Glutamatergic neuron (in vitro differentiated cells): ENCODE measurements at regions not wholly inside any gene's neighbourhood (a gene's known extent, or its start where the extent isn't known, plus 50 kb on each side); places are given as distances from the start of the nearest gene placed in this dataset.
A peak's percentile ranks its signal among the peaks of the same experiment; 100 is the strongest.

Experiments used
- DNase-seq: peaks from one replicate; pipeline ENCODE4 v3.0.0; 2022
- H3K27ac Mint-ChIP-seq: one replicate; pipeline ENCODE4 v1.8.0; 2020; ENCODE audit warnings: mild to moderate bottlenecking, mixed read lengths, inconsistent platforms; ENCODE audit not compliant: unreplicated experiment
- H3K27me3 Mint-ChIP-seq: one replicate; pipeline ENCODE4 v1.8.0; 2020; ENCODE audit warnings: mild to moderate bottlenecking, moderate library complexity, mixed read lengths, inconsistent platforms; ENCODE audit not compliant: unreplicated experiment
- H3K36me3 Mint-ChIP-seq: one replicate; pipeline ENCODE4 v1.8.0; 2020; ENCODE audit warnings: mild to moderate bottlenecking, mixed read lengths, inconsistent platforms; ENCODE audit not compliant: unreplicated experiment
- H3K4me1 Mint-ChIP-seq: one replicate; pipeline ENCODE4 v1.8.0; 2020; ENCODE audit warnings: mild to moderate bottlenecking, low read depth, mixed read lengths, inconsistent platforms; ENCODE audit not compliant: unreplicated experiment
- H3K4me3 Mint-ChIP-seq: one replicate; pipeline ENCODE4 v1.8.0; 2020; ENCODE audit warnings: mild to moderate bottlenecking, mixed read lengths, inconsistent platforms; ENCODE audit not compliant: unreplicated experiment
- H3K9me3 Mint-ChIP-seq: one replicate; pipeline ENCODE4 v1.8.0; 2020; ENCODE audit warnings: mild to moderate bottlenecking, moderate library complexity, mixed read lengths, inconsistent platforms; ENCODE audit not compliant: unreplicated experiment
- TF ChIP-seq, protein P1 (sequence below): fragments of 200-600 bp; sonication (generic); IDR thresholded peaks from one replicate; pipeline ENCODE4 v1.5.0; 2021; ENCODE audit not compliant: partially characterized antibody, unreplicated experiment

DNA sequence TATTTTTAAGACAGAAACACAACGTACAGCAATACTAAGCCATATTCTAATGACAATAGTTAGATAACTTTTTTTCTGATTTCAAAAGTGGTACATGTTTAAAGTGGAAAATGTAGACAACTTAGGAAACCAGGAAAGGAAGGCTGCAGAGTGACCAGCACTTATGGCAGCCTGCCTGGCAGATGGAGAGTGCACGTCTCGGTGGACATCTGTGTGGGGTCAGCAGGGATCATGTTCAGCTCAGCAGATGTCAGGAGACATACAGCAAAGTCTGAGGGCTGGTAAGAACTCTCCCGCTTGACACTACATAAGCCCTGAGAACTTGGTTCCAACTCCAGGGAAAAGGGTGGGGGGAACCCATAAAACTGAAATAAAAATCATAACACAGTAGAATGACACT, 128.6 kb upstream of the ADPGK start:
- Mint-ChIP-seq H3K27me3 (peaks cover 11% of the 10 kb centered on the region), H3K4me1 (peaks cover 43% of the 10 kb centered on the region), H3K36me3 (no peaks in the 10 kb centered on the region), H3K9me3 (peaks cover 17% of the 10 kb centered on the region), H3K27ac (peak overlapping the region; percentile 98), H3K4me3 (peak overlapping the region; percentile 74)
- TF ChIP-seq, protein P1, sequence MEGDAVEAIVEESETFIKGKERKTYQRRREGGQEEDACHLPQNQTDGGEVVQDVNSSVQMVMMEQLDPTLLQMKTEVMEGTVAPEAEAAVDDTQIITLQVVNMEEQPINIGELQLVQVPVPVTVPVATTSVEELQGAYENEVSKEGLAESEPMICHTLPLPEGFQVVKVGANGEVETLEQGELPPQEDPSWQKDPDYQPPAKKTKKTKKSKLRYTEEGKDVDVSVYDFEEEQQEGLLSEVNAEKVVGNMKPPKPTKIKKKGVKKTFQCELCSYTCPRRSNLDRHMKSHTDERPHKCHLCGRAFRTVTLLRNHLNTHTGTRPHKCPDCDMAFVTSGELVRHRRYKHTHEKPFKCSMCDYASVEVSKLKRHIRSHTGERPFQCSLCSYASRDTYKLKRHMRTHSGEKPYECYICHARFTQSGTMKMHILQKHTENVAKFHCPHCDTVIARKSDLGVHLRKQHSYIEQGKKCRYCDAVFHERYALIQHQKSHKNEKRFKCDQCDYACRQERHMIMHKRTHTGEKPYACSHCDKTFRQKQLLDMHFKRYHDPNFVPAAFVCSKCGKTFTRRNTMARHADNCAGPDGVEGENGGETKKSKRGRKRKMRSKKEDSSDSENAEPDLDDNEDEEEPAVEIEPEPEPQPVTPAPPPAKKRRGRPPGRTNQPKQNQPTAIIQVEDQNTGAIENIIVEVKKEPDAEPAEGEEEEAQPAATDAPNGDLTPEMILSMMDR, result no peak
- DNase-seq, result peak; percentile 64

DNA sequence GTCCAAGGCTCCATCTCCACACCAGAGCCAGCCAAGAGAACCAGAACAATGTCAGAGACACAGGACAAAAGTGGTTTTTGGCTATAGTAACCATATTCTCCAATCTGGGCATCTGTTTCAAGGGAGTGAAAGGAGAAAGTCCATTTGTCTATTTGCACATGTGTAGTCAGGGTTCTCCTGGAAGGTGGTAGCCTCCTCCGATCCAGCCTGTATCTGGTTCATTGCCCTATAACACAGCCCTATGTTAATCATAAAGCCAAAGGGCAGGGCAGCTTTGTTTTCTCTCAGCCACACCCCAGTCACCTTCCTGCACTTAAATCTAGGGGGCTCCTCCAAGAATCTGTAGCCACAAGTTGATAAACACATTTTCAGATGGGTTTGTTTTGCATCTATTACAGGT, 128.1 kb upstream of the ADPGK start:
- peaks cover 11% of the 10 kb centered on the region for H3K27me3 Mint-ChIP-seq
- H3K4me1 Mint-ChIP-seq, result peaks cover 38% of the 10 kb centered on the region
- H3K9me3 Mint-ChIP-seq, result peaks cover 17% of the 10 kb centered on the region
- TF ChIP-seq, protein P1, result no peak
- H3K36me3 Mint-ChIP-seq, result no peaks in the 10 kb centered on the region
- peak overlapping the region; percentile 74 for H3K4me3 Mint-ChIP-seq
- no peak for DNase-seq
- peak overlapping the region; percentile 98 for H3K27ac Mint-ChIP-seq

DNA sequence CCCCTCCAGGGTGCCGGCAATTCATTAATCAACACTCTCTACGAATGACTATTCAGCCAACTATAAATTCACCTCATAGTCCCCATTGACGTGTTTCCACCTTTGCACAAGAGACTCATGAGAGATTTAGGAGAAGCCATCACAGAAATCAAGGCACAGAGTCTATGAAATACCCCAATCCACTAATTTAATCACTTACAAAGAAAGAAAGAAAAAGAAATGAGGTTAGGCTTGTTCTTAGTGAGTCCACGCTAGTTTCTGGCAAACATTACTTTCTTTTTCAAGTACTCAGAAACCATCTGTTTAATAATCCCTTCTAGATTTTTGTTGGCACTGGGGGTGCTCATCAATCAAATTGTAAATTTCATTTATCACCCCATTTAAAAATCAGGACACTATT, 125.2 kb upstream of the ADPGK start:
- H3K4me1 Mint-ChIP-seq, result peaks cover 32% of the 10 kb centered on the region
- peak overlapping the region; percentile 66 for H3K27ac Mint-ChIP-seq
- no peak overlapping the region for H3K4me3 Mint-ChIP-seq
- no peaks in the 10 kb centered on the region for H3K36me3 Mint-ChIP-seq
- H3K27me3 Mint-ChIP-seq, result peaks cover 11% of the 10 kb centered on the region
- TF ChIP-seq, protein P1, result no peak
- DNase-seq, result no peak
- peaks cover 15% of the 10 kb centered on the region for H3K9me3 Mint-ChIP-seq

DNA sequence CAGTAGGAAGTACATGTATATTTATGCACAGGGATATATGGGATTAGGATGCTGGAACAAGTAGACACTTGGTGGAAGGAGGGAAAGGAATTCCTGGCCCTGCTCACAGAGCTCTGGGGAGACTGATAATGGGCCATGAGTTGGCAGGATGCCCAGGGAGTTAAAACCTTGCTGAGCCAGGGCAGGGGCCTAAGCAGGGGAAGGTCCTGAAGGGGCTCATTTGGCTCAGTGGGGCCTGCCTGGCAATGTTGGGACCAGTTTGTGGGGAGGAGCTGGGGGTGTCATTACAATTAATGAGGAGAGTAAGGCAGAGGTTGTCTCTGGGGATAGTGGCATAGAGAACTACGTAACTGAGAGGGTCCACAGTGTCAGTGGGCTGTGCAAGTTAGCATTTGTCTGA, 124.2 kb upstream of the ADPGK start:
- no peak for DNase-seq
- Mint-ChIP-seq H3K27me3 (peaks cover 9% of the 10 kb centered on the region), H3K36me3 (no peaks in the 10 kb centered on the region), H3K9me3 (peaks cover 17% of the 10 kb centered on the region), H3K4me3 (no peak overlapping the region), H3K27ac (peak overlapping the region; percentile 87), H3K4me1 (peaks cover 33% of the 10 kb centered on the region)
- TF ChIP-seq, protein P1, result no peak

DNA sequence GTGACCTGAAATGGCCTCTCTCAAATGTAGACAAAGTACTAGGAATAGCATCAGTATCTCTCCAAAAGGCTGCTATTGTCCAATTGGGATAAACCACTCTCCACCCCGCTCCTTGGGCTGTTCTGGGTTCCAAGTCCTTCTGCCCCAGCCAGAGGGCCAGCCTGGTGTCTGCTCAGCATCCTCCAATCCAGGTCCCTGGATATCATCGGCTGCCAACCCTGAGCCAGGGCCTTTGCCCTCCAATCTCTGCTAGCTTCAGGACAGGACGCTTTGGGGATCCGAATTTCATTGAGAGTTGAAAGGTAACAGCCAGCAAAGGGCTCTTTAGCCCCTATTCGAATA, 119.3 kb upstream of the ADPGK start:
- Mint-ChIP-seq H3K4me3 (no peak overlapping the region), H3K36me3 (no peaks in the 10 kb centered on the region), H3K27ac (no peak overlapping the region), H3K27me3 (peaks cover 3% of the 10 kb centered on the region), H3K4me1 (peaks cover 19% of the 10 kb centered on the region), H3K9me3 (peaks cover 8% of the 10 kb centered on the region)
- TF ChIP-seq, protein P1, result no peak
- DNase-seq, result no peak
